B cell (primary cell): ENCODE measurements at regions not wholly inside any gene's neighbourhood (a gene's known extent, or its start where the extent isn't known, plus 50 kb on each side); places are given as distances from the start of the nearest gene placed in this dataset.

Experiments used
- CTCF ChIP-seq: fragments of 200-600 bp; IDR thresholded peaks from one replicate; pipeline ENCODE4 v1.8.0; 2022; ENCODE audit warnings: antibody characterized with exemption, mild to moderate bottlenecking
- EZH2 ChIP-seq: IDR thresholded peaks from 2 replicates; pipeline ENCODE4 v1.6.1; 2012; ENCODE audit warnings: borderline replicate concordance, low read depth, mild to moderate bottlenecking, moderate library complexity, low read length; ENCODE audit not compliant: insufficient read depth, poor library complexity, severe bottlenecking

- TF ChIP-seq CTCF (no peak), EZH2 (no peak)
Measured at GRCh38 chr21:20026543-20026942, 971.7 kb upstream of the NCAM2 start.
